Activated T-helper 1 cell treated with anti-CD3 and anti-CD28 coated beads, Interleukin-12 subunit alpha, Interleukin-12 subunit beta, Interleukin-2, Interleukin-4 antibody, amounts not matched to agents 30 ng/mL and 10 ng/mL and 1 ng/mL, durations not matched to agents 14 hours and 24 hours and 36 hours (primary cell): ENCODE measurements at regions not wholly inside any gene's neighbourhood (a gene's known extent, or its start where the extent isn't known, plus 50 kb on each side); places are given as distances from the start of the nearest gene placed in this dataset.

ENCODE experiments used
- DNase-seq: peaks from one replicate; pipeline ENCODE4 v3.0.0; 2021; ENCODE audit warnings: low spot score
- H3K27ac Mint-ChIP-seq: one replicate; pipeline ENCODE4 v1.8.0; 2021; ENCODE audit warnings: mild to moderate bottlenecking, mixed read lengths
- H3K27me3 Mint-ChIP-seq: one replicate; pipeline ENCODE4 v1.8.0; 2022; ENCODE audit warnings: mild to moderate bottlenecking, moderate library complexity, mixed read lengths; ENCODE audit not compliant: insufficient read depth
- H3K36me3 Mint-ChIP-seq: one replicate; pipeline ENCODE4 v1.8.0; 2021; ENCODE audit warnings: low read depth, mixed read lengths
- H3K4me1 Mint-ChIP-seq: one replicate; pipeline ENCODE4 v1.8.0; 2021; ENCODE audit warnings: low read depth, mixed read lengths
- H3K4me3 Mint-ChIP-seq: one replicate; pipeline ENCODE4 v1.8.0; 2021; ENCODE audit warnings: mild to moderate bottlenecking, moderate library complexity, mixed read lengths
- H3K9me3 Mint-ChIP-seq: one replicate; pipeline ENCODE4 v1.8.0; 2021; ENCODE audit warnings: mixed read lengths
- intact Hi-C: fragments of 100-400 bp; cut with micrococcal nuclease; formaldehyde crosslinking; loops from one replicate; pipeline ENCODE4 v1.15.1; 2024

DNA sequence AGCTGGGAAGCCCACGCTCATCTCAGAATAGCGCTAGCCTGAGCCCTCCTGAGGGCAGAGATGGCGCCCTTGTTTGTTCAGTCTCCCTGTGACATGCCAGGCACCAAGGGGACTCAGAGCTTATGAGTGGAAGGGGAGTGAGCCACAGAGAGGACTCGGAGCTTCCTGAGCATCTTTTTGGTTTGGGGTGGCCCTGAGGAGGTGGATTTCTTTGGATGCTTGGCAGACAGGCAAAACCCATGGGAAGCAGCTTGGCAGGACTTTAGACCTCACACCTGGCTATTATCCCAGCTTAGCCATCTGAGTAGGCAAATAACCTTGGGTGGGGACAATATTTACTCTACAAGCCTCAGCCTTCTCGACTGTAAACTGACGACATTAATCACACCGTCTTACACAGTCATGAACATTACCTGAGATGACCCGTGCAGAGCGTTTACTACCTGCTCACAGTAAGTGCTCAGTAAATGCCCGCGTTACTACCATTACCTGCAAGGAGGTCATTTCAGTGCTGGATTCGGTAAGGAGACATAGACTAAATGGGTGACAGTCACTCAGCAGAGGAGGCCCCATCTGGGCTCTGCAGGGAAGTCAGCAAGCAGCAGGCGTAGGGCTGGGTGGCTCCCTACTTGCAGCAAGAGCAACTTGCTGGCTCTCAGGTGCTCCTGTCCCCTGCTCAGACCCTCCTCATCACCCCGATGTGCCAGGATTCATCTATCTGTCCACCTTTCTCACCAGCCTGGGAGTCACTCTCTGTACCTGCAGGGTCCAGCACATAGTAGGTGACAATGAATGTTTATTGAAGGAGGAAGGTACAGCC, 54.9 kb downstream of the KLHDC7A start:
- Mint-ChIP-seq H3K27me3 (peaks cover 8% of the 10 kb centered on the region), H3K4me1 (no peaks in the 10 kb centered on the region), H3K27ac (no peak overlapping the region), H3K9me3 (no peaks in the 10 kb centered on the region), H3K4me3 (no peak overlapping the region), H3K36me3 (no peaks in the 10 kb centered on the region)
- intact Hi-C loops: no loop called here
- no peak for DNase-seq

DNA sequence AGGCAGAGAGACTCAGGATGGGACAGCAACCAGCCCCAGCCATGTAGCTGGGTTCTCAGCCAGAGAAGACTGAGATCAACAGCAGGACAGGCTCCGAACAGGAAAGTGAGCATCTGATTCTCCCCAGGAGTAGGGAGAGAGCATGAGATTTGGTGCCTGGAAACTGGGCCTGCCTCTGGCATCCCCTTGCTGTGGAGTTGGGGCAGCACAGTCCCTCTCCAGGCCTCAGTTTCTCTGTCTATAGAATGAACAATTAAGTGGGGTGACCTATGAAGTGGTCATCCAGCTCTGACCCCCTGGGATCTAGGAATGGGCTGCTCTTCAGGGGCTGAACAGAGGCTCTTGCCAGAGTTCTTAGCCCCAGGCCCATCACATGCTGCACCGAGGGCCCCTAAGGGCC, 55.6 kb downstream of the KLHDC7A start:
- no peak for DNase-seq
- Mint-ChIP-seq H3K27me3 (peaks cover 4% of the 10 kb centered on the region), H3K4me3 (no peak overlapping the region), H3K9me3 (no peaks in the 10 kb centered on the region), H3K36me3 (no peaks in the 10 kb centered on the region), H3K27ac (no peak overlapping the region), H3K4me1 (no peaks in the 10 kb centered on the region)
- intact Hi-C loops: no loop called here

DNA sequence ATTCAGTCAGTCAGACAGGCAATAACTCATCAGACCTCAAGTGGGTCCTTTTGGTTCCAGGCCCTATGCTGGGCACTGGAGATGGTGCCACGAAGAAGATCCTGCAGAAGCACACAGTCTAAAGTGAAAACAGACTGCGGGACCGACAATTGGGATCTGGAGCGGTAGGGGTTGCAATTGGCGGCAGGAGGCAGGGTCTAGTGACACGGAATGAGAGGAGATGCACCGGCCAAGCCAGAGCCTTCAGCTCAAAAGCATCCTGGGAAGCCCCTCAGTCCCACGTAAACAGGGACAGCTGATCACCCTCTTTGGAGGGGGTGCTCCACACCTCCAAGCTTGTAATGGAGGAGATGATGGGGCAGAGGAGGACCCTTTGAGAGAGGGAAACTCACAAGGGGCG, 56.2 kb downstream of the KLHDC7A start:
- H3K4me1 Mint-ChIP-seq: no peaks in the 10 kb centered on the region
- H3K27ac Mint-ChIP-seq: no peak overlapping the region
- H3K4me3 Mint-ChIP-seq: no peak overlapping the region
- H3K9me3 Mint-ChIP-seq: no peaks in the 10 kb centered on the region
- intact Hi-C loops: no loop called here
- DNase-seq: no peak
- H3K36me3 Mint-ChIP-seq: no peaks in the 10 kb centered on the region
- H3K27me3 Mint-ChIP-seq: peaks cover 5% of the 10 kb centered on the region

DNA sequence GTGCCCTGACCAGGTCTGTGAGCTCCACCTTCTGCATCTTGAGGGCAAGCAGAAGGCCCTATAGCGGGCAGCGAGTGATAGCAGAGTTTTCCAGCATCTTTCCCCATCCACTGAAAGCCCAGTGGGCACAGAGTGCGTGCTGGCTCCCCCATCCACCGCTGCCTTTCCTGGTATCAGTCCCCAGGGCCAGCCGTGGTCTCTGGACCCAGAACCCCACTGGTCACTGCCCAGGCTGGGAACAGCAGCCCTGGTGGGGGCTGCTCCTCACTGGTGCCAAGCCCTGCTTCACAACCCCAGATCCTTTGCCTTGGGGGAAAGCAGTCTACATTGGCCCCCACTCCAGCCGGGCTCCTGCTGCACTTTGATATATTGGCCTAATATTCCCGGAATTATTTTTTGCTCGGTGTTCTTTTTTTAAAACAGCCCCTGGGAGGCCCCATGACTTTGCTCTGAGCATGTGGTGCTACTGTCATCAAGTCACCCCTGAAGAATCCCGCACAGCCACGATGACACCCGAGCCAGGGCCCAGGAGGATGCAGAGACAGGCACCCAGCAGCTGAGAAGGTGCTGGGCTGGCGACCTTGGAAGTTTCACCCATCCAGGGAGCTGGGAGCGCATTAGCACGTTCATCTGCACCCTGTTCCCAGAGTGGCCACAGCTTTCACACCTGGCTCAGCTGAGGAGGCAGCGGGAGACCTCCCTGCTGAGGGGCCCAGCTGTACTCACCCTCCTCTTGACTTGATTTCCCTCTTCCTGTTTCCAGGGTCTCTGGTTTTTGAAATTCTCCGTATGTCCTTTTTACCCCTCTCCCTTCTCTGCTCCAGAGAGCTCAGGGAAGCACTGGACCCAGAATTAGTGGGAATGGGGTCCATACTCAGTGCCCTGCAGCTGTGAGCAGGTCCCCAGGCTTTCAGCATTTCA, 56.9 kb downstream of the KLHDC7A start:
- Mint-ChIP-seq H3K4me3 (no peak overlapping the region), H3K27me3 (peaks cover 11% of the 10 kb centered on the region), H3K36me3 (no peaks in the 10 kb centered on the region), H3K9me3 (no peaks in the 10 kb centered on the region), H3K4me1 (no peaks in the 10 kb centered on the region), H3K27ac (no peak overlapping the region)
- intact Hi-C loops: no loop called here
- no peak for DNase-seq

DNA sequence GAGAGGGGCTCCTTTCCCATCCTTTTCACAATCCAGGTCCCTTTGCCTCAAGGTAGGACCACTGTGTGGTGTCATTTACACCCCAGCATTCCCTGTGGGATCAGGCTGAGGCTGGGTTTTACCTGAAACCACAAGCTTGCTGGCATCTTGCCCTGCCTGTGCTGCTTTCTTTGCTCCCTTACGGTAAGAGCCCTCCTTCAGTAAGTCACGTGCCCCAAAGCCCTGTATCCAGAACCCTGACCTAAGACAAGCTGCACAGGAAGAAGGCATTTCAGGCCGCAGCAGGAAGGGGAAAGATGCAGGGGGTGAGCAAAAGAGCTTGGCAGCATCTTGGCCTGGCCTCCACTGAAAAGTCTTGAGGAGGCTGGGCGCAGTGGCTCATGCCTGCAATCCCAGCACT, 58.4 kb downstream of the KLHDC7A start:
- Mint-ChIP-seq H3K4me3 (no peak overlapping the region), H3K27ac (no peak overlapping the region), H3K27me3 (peaks cover 11% of the 10 kb centered on the region), H3K4me1 (no peaks in the 10 kb centered on the region), H3K36me3 (no peaks in the 10 kb centered on the region), H3K9me3 (no peaks in the 10 kb centered on the region)
- intact Hi-C loops: no loop called here
- DNase-seq: no peak

DNA sequence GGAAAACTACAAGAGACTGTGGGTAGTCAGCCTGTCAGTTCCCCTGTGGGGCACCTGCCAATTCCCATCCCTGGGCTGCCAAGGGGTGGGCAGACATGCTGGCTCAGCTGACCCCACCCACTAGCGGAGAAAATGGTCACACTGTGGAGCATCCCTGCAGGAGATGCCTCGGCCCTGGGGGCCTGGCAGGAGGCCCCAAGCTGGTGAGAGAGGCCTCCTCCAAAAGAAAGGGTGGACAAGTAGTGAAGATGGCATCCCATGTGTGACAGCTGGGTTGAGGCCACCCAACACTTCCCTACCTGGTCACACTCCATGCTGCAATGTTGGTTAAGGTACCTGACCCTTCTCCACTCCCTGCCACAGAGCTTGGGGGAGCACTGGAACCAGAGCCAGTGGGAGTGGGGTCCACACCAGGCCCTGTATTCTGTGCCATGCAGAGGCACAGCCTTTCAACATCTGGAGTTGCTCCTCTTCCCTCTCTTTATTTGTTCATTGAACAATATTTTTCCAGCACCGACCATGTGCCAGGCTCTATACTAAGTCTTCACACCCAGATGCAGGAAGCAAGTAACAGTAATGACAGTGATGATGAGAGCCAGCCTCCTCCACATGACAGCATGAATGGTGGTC, 59.5 kb downstream of the KLHDC7A start:
- Mint-ChIP-seq H3K27ac (no peak overlapping the region), H3K27me3 (peaks cover 11% of the 10 kb centered on the region), H3K4me1 (no peaks in the 10 kb centered on the region), H3K36me3 (no peaks in the 10 kb centered on the region), H3K4me3 (no peak overlapping the region), H3K9me3 (no peaks in the 10 kb centered on the region)
- DNase-seq: no peak
- intact Hi-C loops: no loop called here

DNA sequence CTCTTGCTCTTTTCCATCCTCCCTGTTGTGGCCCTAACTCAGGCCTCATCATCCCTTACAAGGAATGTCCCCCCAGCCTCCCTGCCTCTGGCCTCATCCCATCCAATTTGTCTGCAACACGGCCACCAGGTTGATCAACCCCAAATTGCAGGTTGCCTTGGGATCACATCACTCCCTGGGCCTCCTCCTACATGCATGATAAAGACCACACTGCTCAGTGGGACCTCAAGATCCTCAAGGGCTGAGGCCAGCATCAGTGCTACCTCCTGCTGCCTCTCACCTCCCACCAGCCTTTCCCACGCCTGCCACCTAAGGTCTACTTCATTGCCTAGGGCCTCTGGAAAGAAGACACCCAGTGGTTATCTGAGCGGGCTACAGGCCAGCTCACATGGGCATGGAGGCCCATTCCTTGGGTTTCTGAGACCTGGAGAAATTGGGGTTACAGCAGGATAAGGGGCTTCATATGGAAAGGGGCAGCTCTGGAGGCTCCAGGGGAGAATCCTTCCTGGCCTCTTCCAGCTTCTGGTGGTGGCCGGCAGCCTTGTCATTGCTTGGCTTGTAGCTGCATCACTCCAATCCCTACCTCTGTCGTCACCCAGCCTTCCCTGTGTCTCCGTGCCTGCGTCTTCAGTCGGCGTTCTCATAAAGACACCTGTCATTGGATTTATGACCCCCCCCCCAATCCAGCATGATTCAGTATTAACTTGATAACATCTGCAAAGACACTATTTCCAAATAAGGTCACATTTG, 60.5 kb downstream of the KLHDC7A start:
- Mint-ChIP-seq H3K27me3 (peaks cover 9% of the 10 kb centered on the region), H3K9me3 (no peaks in the 10 kb centered on the region), H3K36me3 (no peaks in the 10 kb centered on the region), H3K4me1 (no peaks in the 10 kb centered on the region), H3K27ac (no peak overlapping the region), H3K4me3 (no peak overlapping the region)
- intact Hi-C loops: no loop called here
- no peak for DNase-seq

DNA sequence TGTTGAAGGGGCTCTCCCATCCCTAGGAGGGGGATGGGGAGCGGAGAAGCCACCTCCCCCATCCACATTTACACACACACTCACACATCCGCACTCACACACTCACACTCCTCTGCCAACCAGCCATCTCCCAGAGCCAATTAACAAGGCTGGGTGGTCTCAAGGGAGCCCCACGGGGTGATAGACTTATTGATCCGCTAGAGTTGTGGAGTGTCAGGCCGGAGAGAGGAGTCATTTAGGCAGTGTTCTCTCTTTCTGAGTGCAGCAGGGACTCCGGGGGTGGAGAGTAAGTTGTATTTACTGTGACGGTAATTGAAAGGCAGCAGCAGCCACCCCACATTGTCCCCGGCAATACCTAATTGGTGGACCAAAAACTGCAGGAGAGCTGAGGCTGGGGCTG, 61.6 kb downstream of the KLHDC7A start:
- H3K27ac Mint-ChIP-seq: no peak overlapping the region
- peaks cover 10% of the 10 kb centered on the region for H3K27me3 Mint-ChIP-seq

DNA sequence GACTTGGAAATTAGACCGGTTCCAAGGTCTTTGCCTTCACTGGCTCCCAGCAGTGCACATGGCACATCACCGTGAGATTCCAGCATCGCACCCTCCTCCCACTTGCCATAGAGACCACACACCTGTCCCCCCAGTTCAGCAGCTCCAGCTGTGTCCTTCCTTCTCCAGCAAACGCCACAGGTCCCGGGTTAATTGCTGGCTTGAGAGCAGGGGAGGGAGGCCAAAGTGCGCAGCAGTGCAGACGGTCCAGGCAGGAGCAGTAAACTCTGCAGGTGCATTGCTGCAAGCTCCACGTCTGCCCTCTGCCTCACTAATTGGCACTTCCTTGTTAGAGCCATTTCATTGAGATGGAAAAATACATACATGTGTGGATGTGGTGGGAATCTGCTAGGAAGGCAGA, 65.3 kb downstream of the KLHDC7A start:
- peaks cover 11% of the 10 kb centered on the region for H3K27me3 Mint-ChIP-seq
- no peak overlapping the region for H3K4me3 Mint-ChIP-seq
- intact Hi-C loops: no loop called here
- no peaks in the 10 kb centered on the region for H3K4me1 Mint-ChIP-seq
- no peak overlapping the region for H3K27ac Mint-ChIP-seq
- no peak for DNase-seq
- H3K9me3 Mint-ChIP-seq: no peaks in the 10 kb centered on the region
- H3K36me3 Mint-ChIP-seq: no peaks in the 10 kb centered on the region

More for the DNA sequence above, 61.6 kb downstream of the KLHDC7A start:
- no peak overlapping the region for H3K4me3 Mint-ChIP-seq
- DNase-seq: no peak
- intact Hi-C loops: no loop called here
- H3K9me3 Mint-ChIP-seq: no peaks in the 10 kb centered on the region
- no peaks in the 10 kb centered on the region for H3K36me3 Mint-ChIP-seq
- no peaks in the 10 kb centered on the region for H3K4me1 Mint-ChIP-seq

DNA sequence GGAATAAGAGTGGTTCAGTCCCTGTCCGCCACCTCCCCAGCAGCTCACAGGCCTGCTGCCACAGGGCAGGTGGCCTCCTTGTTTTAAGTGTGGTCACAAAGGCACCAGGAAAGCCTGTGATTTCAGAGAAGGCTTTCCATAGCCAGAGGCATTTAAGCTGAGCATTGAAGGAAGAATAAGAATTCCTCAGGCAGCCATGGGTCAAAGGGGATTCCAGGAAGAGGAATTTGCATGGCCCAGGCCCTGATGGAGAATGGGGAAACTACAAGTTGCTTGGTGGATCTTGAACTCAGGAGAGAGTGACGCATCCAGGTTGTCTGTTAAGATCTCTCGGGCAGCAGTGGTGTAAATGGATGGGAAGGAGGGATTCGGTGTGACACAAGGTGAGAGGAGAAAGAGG, 66.7 kb downstream of the KLHDC7A start:
- Mint-ChIP-seq H3K27me3 (peaks cover 5% of the 10 kb centered on the region), H3K4me1 (no peaks in the 10 kb centered on the region), H3K9me3 (no peaks in the 10 kb centered on the region), H3K36me3 (no peaks in the 10 kb centered on the region), H3K27ac (no peak overlapping the region), H3K4me3 (no peak overlapping the region)
- intact Hi-C loops: no loop called here
- DNase-seq: no peak

DNA sequence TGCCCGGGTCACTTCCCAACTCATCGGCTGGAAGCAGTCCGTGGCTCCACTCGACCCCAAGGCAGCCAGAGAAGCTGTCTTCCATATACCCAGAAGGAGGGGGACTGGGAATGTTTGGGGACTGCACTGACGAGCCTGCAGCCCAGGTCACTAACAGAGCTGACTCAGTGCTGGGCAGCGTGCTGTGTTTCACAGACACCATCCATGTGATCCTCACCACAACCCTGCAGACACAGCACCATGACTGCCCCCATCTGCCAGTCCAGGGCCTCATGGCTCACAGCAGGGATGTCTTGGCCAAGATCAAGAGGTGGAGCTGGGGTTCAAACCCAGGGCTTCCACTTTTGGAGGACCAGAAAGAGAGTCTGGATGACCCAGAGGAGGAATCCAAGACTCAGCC, 67.9 kb downstream of the KLHDC7A start:
- no peak for DNase-seq
- Mint-ChIP-seq H3K27ac (no peak overlapping the region), H3K9me3 (no peaks in the 10 kb centered on the region), H3K36me3 (no peaks in the 10 kb centered on the region), H3K27me3 (peaks cover 4% of the 10 kb centered on the region), H3K4me1 (no peaks in the 10 kb centered on the region), H3K4me3 (no peak overlapping the region)
- intact Hi-C loops: no loop called here

DNA sequence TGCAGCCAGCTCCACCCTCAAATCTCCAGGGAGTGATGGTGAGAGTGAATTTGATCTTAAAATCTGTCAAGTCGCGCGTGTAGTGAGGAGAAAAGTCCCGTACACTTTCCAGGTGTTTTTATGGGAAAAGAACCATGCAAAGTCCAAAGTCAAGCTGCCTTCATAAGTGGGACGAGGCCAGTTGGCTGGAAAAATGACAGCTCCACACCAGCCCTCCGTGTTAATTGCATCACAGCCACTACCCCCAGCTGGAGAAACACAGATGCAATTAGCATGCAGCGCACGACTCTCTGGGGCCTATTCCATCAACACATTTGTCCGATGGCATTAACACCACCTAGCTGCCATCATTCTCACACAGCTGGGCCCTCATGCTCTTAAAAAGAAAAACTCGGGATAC, 68.4 kb downstream of the KLHDC7A start:
- Mint-ChIP-seq H3K4me1 (no peaks in the 10 kb centered on the region), H3K27me3 (peaks cover 4% of the 10 kb centered on the region), H3K27ac (no peak overlapping the region), H3K9me3 (no peaks in the 10 kb centered on the region), H3K4me3 (no peak overlapping the region), H3K36me3 (no peaks in the 10 kb centered on the region)
- intact Hi-C loops: no loop called here
- DNase-seq: no peak
